ENCODE measurements at regions not wholly inside any gene's neighbourhood (a gene's known extent, or its start where the extent isn't known, plus 50 kb on each side); places are given as distances from the start of the nearest gene placed in this dataset.

- TF ChIP-seq CTCF (IDR thresholded peaks at IDR 0.05; ENCODE audit: control insufficient read depth, insufficient read depth, low read depth, low read length, missing control alignments), result no peak
- DNase-seq (ENCODE audit: low read depth), result no peak
- H3K4me3 ChIP-seq (ENCODE audit: control insufficient read depth, low read depth, low read length), result no peak overlapping the region
Measured at GRCh38 chr3:82308755-82309154, 547.3 kb upstream of the GBE1 start.

- DNase-seq (ENCODE audit: low read depth), result no peak
- H3K4me3 ChIP-seq (ENCODE audit: control insufficient read depth, low read depth, low read length), result no peak overlapping the region
- TF ChIP-seq CTCF (IDR thresholded peaks at IDR 0.05; ENCODE audit: control insufficient read depth, insufficient read depth, low read depth, low read length, missing control alignments), result no peak
Measured at GRCh38 chr3:82306189-82306588, 544.7 kb upstream of the GBE1 start.

GRCh38 chr3:82294609-82295008, 533.2 kb upstream of the GBE1 start:
- no peak for TF ChIP-seq CTCF (IDR thresholded peaks at IDR 0.05; ENCODE audit: control insufficient read depth, insufficient read depth, low read depth, low read length, missing control alignments)
- DNase-seq (ENCODE audit: low read depth), result no peak
- H3K4me3 ChIP-seq (ENCODE audit: control insufficient read depth, low read depth, low read length), result no peak overlapping the region

- no peak for DNase-seq (ENCODE audit: low read depth)
- no peak for TF ChIP-seq CTCF (IDR thresholded peaks at IDR 0.05; ENCODE audit: control insufficient read depth, insufficient read depth, low read depth, low read length, missing control alignments)
- H3K4me3 ChIP-seq (ENCODE audit: control insufficient read depth, low read depth, low read length), result no peak overlapping the region
Measured at GRCh38 chr3:82293867-82294266, 532.4 kb upstream of the GBE1 start.

- no peak for TF ChIP-seq CTCF (IDR thresholded peaks at IDR 0.05; ENCODE audit: control insufficient read depth, insufficient read depth, low read depth, low read length, missing control alignments)
- no peak for DNase-seq (ENCODE audit: low read depth)
- H3K4me3 ChIP-seq (ENCODE audit: control insufficient read depth, low read depth, low read length), result no peak overlapping the region
Measured at GRCh38 chr3:82293435-82293834, 532.0 kb upstream of the GBE1 start.

GRCh38 chr3:82287562-82287961, 526.1 kb upstream of the GBE1 start:
- no peak for TF ChIP-seq CTCF (IDR thresholded peaks at IDR 0.05; ENCODE audit: control insufficient read depth, insufficient read depth, low read depth, low read length, missing control alignments)
- no peak overlapping the region for H3K4me3 ChIP-seq (ENCODE audit: control insufficient read depth, low read depth, low read length)
- DNase-seq (ENCODE audit: low read depth), result no peak

- no peak for DNase-seq (ENCODE audit: low read depth)
- no peak overlapping the region for H3K4me3 ChIP-seq (ENCODE audit: control insufficient read depth, low read depth, low read length)
- TF ChIP-seq CTCF (IDR thresholded peaks at IDR 0.05; ENCODE audit: control insufficient read depth, insufficient read depth, low read depth, low read length, missing control alignments), result no peak
Measured at GRCh38 chr3:82281205-82281604, 519.8 kb upstream of the GBE1 start.
